HCT116 (cell line): ENCODE measurements at regions not wholly inside any gene's neighbourhood (a gene's known extent, or its start where the extent isn't known, plus 50 kb on each side); places are given as distances from the start of the nearest gene placed in this dataset.

Source experiments
- EGR1 ChIP-seq: IDR thresholded peaks from 2 replicates; pipeline ENCODE4 v1.6.1; 2012; ENCODE audit warnings: low read depth
- ELF1 ChIP-seq: IDR thresholded peaks from 2 replicates; pipeline ENCODE4 v1.6.1; 2012; ENCODE audit warnings: low read depth, borderline replicate concordance
- EZH2 ChIP-seq: fragments of 200-600 bp; sonication (generic); IDR thresholded peaks from 2 replicates; pipeline ENCODE4 v1.6.1; 2017; ENCODE audit warnings: antibody characterized with exemption, mixed run types
- EZH2phosphoT487 ChIP-seq: fragments of 200-600 bp; IDR thresholded peaks from 2 replicates; pipeline ENCODE4 v1.6.1; 2018; ENCODE audit warnings: antibody characterized with exemption, borderline replicate concordance
- JUND ChIP-seq: IDR thresholded peaks from 2 replicates; pipeline ENCODE4 v1.6.1; 2012
- POLR2A ChIP-seq: IDR thresholded peaks from 2 replicates; pipeline ENCODE4 v1.7.0; 2011; ENCODE audit warnings: borderline replicate concordance; ENCODE audit not compliant: insufficient read depth, insufficient read length; ENCODE audit errors: extremely low read depth
- POLR2AphosphoS5 ChIP-seq: IDR thresholded peaks from 2 replicates; pipeline ENCODE4 v1.6.1; 2011; ENCODE audit warnings: mild to moderate bottlenecking, low read depth, low read length, moderate library complexity
- SP1 ChIP-seq: IDR thresholded peaks from 2 replicates; pipeline ENCODE4 v1.6.1; 2012; ENCODE audit warnings: low read depth
- ZBTB33 ChIP-seq: IDR thresholded peaks from 2 replicates; pipeline ENCODE4 v1.6.1; 2011; ENCODE audit warnings: mild to moderate bottlenecking, low read length, moderate library complexity; ENCODE audit not compliant: insufficient replicate concordance; ENCODE audit errors: extremely low read depth
- TF ChIP-seq, protein P1 (sequence below), 3 experiments: fragments of 200-600 bp in 1 of 3; sonication (generic) in 1 of 3; IDR thresholded peaks in 2 of 3; conservative IDR thresholded peaks in 1 of 3; 2 replicates each; pipeline ENCODE4 v1.5.1; 2012 to 2017; ENCODE audit warnings: low read depth in 2 of 3, low read length in 2 of 3, antibody characterized with exemption in 1 of 3, borderline replicate concordance in 1 of 3, control low read depth in 1 of 3, mild to moderate bottlenecking in 1 of 3, mixed read lengths in 1 of 3, mixed run types in 1 of 3, moderate library complexity in 1 of 3; ENCODE audit not compliant: insufficient read depth in 1 of 3

- TF ChIP-seq, protein P1, sequence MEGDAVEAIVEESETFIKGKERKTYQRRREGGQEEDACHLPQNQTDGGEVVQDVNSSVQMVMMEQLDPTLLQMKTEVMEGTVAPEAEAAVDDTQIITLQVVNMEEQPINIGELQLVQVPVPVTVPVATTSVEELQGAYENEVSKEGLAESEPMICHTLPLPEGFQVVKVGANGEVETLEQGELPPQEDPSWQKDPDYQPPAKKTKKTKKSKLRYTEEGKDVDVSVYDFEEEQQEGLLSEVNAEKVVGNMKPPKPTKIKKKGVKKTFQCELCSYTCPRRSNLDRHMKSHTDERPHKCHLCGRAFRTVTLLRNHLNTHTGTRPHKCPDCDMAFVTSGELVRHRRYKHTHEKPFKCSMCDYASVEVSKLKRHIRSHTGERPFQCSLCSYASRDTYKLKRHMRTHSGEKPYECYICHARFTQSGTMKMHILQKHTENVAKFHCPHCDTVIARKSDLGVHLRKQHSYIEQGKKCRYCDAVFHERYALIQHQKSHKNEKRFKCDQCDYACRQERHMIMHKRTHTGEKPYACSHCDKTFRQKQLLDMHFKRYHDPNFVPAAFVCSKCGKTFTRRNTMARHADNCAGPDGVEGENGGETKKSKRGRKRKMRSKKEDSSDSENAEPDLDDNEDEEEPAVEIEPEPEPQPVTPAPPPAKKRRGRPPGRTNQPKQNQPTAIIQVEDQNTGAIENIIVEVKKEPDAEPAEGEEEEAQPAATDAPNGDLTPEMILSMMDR (IDR thresholded peaks at IDR 0.05 in 2 of 3, conservative IDR thresholded peaks at IDR 0.05 in 1 of 3; ENCODE audit: borderline replicate concordance in 1 of 3, insufficient read depth in 1 of 3, low read depth in 2 of 3, low read length in 2 of 3): no peak
- TF ChIP-seq ZBTB33 (no peak), EZH2 (no peak), SP1 (no peak), EZH2phosphoT487 (no peak), POLR2A (no peak), ELF1 (no peak), EGR1 (no peak), JUND (no peak), POLR2AphosphoS5 (no peak)
Observed at GRCh38 chr3:154728285-154728684, 298.3 kb upstream of the GPR149 start.
